Stomach smooth muscle (tissue), 2 donors: ENCODE measurements at regions not wholly inside any gene's neighbourhood (a gene's known extent, or its start where the extent isn't known, plus 50 kb on each side); places are given as distances from the start of the nearest gene placed in this dataset.

Experiments
- H3K27ac ChIP-seq: one replicate; pipeline ENCODE4 v1.7.0; 2013; ENCODE audit warnings: mild to moderate bottlenecking, low read length, inconsistent platforms
- H3K27me3 ChIP-seq, 2 donors: one replicate each; pipeline ENCODE4 v1.7.0; 2013; ENCODE audit warnings: low read length in 2 of 2; ENCODE audit not compliant: insufficient read depth in 2 of 2, control insufficient read depth in 1 of 2
- H3K36me3 ChIP-seq, 2 donors: one replicate each; pipeline ENCODE4 v1.7.0; 2013; ENCODE audit warnings: low read length in 2 of 2; ENCODE audit not compliant: control insufficient read depth in 2 of 2, insufficient read depth in 2 of 2
- H3K4me1 ChIP-seq: one replicate; pipeline ENCODE4 v1.7.0; 2013; ENCODE audit warnings: low read length; ENCODE audit not compliant: control insufficient read depth, insufficient read depth
- H3K4me3 ChIP-seq, 2 donors: one replicate each; pipeline ENCODE4 v1.7.0; 2013; ENCODE audit warnings: low read length in 2 of 2
- H3K9ac ChIP-seq, 2 donors: one replicate each; pipeline ENCODE4 v1.7.0; 2013; ENCODE audit warnings: low read length in 2 of 2, mild to moderate bottlenecking in 1 of 2
- H3K9me3 ChIP-seq, 2 donors: one replicate each; pipeline ENCODE4 v1.7.0; 2013; ENCODE audit warnings: low read length in 2 of 2; ENCODE audit not compliant: control insufficient read depth in 2 of 2
- donor health status: healthy.
- donor health status: Pancreatic carcinoma.

DNA sequence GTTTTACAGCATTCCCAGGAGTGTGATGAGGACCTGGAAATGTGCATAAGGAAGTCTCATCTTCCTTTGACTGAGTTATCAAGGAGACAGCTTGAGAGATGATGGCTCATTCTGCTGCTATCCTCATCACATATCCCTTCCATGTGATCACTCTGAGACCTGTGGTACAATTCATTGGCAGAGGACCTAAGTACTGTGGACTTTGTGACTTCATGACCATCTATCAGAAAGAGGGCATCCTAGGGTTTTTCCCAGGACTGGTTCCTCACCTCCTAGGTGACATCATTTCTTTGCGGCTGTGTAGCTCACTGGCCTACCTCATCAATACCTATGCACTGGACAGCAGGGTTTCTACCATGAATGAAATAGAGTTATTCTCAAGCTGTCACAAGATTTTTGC lies 172.1 kb upstream of the PLEKHG7 start:
- Histone ChIP-seq H3K27ac (no peak overlapping the region), H3K9ac (no peak overlapping the region), H3K4me3 (no peak overlapping the region), H3K36me3 (no peaks in the 10 kb centered on the region), H3K4me1 (no peaks in the 10 kb centered on the region), H3K27me3 (no peaks in the 10 kb centered on the region), H3K9me3 (no peaks in the 10 kb centered on the region)

DNA sequence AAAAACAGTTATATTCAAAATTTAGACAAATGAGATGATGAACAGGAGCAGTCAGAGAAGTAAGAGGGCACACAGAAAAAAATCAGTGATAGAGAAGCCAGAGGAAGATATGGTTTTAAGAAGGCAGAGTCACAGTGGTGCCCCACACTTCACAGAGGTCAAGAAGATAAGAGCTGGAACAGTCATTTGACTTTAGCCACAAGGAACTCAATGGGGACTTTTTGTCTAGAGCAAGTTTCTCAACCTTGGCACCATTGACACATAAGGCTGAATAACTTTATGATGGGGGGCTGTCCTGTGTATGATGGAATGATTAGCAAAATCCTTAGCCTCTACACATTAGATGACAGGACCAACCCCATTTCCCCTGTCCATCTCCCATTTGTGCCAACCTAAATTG lies 172.8 kb upstream of the PLEKHG7 start:
- H3K27me3 ChIP-seq, result no peaks in the 10 kb centered on the region
- no peaks in the 10 kb centered on the region for H3K9me3 ChIP-seq
- H3K4me3 ChIP-seq, result no peak overlapping the region
- H3K9ac ChIP-seq, result no peak overlapping the region
- H3K4me1 ChIP-seq, result no peaks in the 10 kb centered on the region
- no peaks in the 10 kb centered on the region for H3K36me3 ChIP-seq
- H3K27ac ChIP-seq, result no peak overlapping the region

DNA sequence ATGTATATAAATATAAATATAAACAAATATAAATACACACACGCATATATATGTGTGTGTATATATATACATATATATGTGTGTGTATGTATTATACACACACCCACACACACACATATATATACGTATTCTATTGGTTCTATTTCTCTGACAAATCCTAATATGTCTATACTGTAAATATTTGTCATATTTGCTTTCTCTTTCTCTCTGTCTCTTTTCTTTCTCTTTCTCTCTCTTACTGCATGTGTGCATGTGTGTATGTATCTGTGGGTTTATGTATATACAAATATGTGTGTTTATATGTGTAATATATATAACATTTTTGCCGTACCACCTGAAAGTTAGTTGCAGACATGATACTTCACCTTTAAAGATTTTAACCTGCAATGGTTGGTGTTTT lies 174.2 kb upstream of the PLEKHG7 start:
- H3K9ac ChIP-seq, result no peak overlapping the region
- no peaks in the 10 kb centered on the region for H3K36me3 ChIP-seq
- H3K27ac ChIP-seq, result no peak overlapping the region
- H3K9me3 ChIP-seq, result no peaks in the 10 kb centered on the region
- H3K4me3 ChIP-seq, result no peak overlapping the region
- H3K4me1 ChIP-seq, result no peaks in the 10 kb centered on the region
- H3K27me3 ChIP-seq, result no peaks in the 10 kb centered on the region

DNA sequence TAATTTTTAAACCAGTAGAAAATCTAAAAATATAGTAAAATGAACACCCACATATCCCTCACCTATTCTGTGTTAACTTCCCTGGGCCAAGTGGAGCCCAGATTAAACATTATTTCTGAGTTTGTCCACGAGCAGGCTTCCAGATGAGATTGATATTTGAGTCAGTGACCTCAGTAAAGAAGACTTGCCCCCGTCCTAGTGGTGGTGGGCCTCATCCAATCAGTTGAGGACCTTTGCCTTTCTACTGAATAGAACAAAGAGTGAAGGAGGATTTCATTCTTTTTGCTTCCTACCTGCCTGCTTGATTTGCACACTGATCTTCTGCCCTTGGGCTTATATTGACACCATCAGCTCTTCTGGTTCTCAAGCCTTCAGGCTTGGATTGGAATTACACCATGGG lies 174.7 kb upstream of the PLEKHG7 start:
- Histone ChIP-seq H3K4me1 (no peaks in the 10 kb centered on the region), H3K9me3 (no peaks in the 10 kb centered on the region), H3K4me3 (no peak overlapping the region), H3K9ac (no peak overlapping the region), H3K36me3 (no peaks in the 10 kb centered on the region), H3K27me3 (no peaks in the 10 kb centered on the region), H3K27ac (no peak overlapping the region)

DNA sequence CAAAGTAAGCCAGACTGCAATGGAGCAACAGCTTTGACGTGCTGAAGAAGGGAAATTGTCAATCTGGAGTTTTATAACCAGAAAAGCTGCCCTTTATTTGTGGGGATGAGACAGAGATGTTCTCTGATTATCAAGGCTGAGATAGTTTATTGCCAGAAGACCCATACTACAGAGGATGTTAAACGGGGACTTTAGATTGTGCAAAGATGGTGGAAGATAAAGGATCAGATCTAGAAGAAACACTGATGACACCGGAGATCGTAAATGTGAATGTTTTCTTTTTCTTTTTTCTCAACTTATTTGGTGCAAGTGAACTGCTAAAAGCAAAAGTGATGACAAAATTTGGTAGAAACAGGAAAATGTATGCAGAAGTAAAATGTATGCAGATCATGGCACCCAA lies 178.3 kb upstream of the PLEKHG7 start:
- H3K9ac ChIP-seq, result no peak overlapping the region
- H3K4me3 ChIP-seq, result no peak overlapping the region
- H3K4me1 ChIP-seq, result no peaks in the 10 kb centered on the region
- H3K36me3 ChIP-seq, result no peaks in the 10 kb centered on the region
- no peaks in the 10 kb centered on the region for H3K27me3 ChIP-seq
- no peaks in the 10 kb centered on the region for H3K9me3 ChIP-seq
- H3K27ac ChIP-seq, result no peak overlapping the region

DNA sequence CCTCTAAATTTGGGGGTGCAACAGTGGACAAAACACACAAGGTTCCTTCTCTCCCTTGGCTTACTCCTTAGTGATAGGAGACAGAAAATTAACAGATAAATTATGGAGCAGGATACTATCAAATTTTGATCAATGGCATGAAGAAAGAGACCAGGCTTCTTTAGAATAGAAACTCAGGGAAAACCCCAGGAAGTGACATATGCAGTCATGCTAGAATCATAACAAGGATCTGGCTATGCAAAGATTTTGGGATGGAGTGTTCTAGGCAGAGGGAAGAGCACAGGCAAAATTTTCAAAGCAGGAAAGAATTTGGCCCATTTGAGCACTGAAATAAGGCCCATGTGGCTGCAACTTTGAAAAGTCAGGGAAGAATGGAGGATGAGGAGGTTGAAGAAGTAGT lies 182.3 kb upstream of the PLEKHG7 start:
- H3K27ac ChIP-seq, result no peak overlapping the region
- H3K36me3 ChIP-seq, result no peaks in the 10 kb centered on the region
- no peak overlapping the region for H3K9ac ChIP-seq
- H3K4me1 ChIP-seq, result peaks cover 5% of the 10 kb centered on the region
- no peaks in the 10 kb centered on the region for H3K9me3 ChIP-seq
- no peak overlapping the region for H3K4me3 ChIP-seq
- no peaks in the 10 kb centered on the region for H3K27me3 ChIP-seq

DNA sequence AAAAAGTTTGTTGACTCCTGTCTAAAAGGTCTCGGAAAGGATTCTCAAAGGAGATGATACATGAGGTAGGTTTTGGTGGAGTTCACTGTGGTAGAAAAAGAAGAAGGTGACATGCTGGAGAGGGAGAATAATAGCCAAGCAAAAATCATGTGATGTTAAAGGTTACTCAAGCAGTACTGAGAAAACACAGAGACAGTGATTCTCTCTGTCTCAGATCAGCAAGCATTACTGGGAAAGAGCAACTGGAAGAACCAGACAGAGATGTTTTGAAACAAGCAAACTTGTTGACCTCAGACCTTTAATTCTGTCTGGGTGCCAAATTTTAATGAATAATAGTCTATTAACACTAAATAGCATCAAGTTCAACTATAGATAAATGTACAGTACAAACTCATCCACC lies 183.5 kb upstream of the PLEKHG7 start:
- Histone ChIP-seq H3K27me3 (no peaks in the 10 kb centered on the region), H3K9me3 (no peaks in the 10 kb centered on the region), H3K9ac (no peak overlapping the region), H3K27ac (no peak overlapping the region), H3K4me3 (no peak overlapping the region), H3K4me1 (peaks cover 5% of the 10 kb centered on the region), H3K36me3 (no peaks in the 10 kb centered on the region)

DNA sequence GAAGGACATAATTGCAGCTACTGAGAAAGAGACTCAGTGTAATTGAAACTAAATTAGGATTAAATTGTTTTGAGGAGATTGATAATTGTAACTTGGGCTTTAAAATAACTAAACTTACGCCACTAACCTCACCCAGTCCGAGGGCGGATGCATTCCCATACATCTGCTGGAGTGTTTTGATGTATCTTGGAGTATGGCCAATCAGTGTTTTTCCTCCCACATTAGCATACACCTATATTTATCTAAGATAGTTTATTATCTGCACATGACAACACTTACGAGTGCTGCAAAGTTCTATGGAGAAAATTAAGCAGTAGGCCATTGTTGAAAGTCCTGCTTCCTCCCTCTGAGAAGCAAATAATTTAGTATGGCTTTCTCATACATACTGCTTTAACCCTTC lies 184.7 kb upstream of the PLEKHG7 start:
- Histone ChIP-seq H3K36me3 (no peaks in the 10 kb centered on the region), H3K4me1 (peaks cover 5% of the 10 kb centered on the region), H3K4me3 (no peak overlapping the region), H3K9ac (no peak overlapping the region), H3K9me3 (no peaks in the 10 kb centered on the region), H3K27me3 (no peaks in the 10 kb centered on the region), H3K27ac (no peak overlapping the region)

DNA sequence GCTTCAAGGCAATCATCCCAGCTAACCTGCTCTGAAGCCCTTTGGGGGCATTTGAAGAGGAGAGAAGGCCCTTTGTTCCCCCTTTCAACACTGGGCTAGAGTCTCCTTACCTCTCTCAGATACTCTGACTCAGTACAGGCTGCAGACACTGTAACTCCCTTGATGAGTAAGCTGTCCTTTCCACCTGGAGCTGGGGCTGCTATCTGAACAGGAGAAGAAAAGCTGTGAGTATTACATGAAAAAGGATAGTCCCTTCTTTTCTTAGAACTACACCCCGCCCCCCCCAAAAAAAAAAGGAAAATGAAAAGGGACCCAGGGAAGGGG lies 186.6 kb upstream of the PLEKHG7 start:
- Histone ChIP-seq H3K36me3 (no peaks in the 10 kb centered on the region), H3K4me3 (no peak overlapping the region), H3K4me1 (peaks cover 5% of the 10 kb centered on the region), H3K9ac (no peak overlapping the region), H3K9me3 (no peaks in the 10 kb centered on the region), H3K27ac (no peak overlapping the region), H3K27me3 (no peaks in the 10 kb centered on the region)

DNA sequence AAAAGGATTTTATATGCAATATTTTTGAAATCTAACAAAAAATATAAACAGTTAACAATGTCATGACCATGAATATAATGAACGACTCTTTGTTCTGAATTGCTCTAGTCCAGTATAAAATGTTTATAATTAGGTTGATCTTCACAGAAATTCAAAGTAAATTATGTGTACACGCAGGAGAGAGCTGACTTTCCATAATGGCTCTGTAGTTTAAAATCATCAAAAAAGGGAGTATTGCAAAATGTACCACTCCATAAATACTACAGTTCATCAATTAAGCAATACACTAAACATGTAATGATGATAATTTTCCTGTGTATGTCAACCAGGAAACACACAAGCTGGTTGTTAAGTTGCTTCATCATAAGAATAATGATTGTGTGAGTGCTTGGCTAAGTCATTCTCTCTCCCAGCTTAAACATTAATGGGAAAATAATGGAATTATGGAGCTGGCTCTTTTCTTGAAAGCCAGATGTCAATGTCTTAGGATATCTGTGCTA lies 189.5 kb upstream of the PLEKHG7 start:
- no peak overlapping the region for H3K9ac ChIP-seq
- no peak overlapping the region for H3K4me3 ChIP-seq
- H3K9me3 ChIP-seq, result no peaks in the 10 kb centered on the region
- H3K36me3 ChIP-seq, result no peaks in the 10 kb centered on the region
- H3K27ac ChIP-seq, result no peak overlapping the region
- peaks cover 5% of the 10 kb centered on the region for H3K4me1 ChIP-seq
- no peaks in the 10 kb centered on the region for H3K27me3 ChIP-seq

DNA sequence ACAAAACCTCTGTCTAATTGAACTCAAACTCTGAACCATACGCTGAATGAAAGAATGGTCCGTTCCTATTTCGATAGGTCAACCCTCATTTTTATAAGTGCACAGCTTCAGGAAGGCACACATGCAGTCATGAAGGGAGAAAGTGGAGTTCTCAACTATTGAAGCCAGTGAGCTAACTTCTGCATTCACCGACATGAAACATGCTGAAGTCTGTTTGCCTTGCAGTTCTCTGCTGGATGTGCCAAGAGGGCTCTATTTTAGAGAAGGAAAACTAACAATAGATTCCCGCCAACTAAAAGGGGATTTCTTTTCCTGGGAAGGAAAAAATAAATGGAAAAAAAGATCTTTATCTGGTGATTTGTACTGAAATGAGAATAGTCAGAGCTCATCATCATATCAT lies 191.0 kb upstream of the PLEKHG7 start:
- H3K9ac ChIP-seq, result no peak overlapping the region

More for the DNA sequence above, 191.0 kb upstream of the PLEKHG7 start:
- Histone ChIP-seq H3K27me3 (no peaks in the 10 kb centered on the region), H3K4me3 (no peak overlapping the region), H3K4me1 (no peaks in the 10 kb centered on the region), H3K36me3 (no peaks in the 10 kb centered on the region), H3K9me3 (no peaks in the 10 kb centered on the region), H3K27ac (no peak overlapping the region)
